HEK293T (cell line): ENCODE measurements at regions not wholly inside any gene's neighbourhood (a gene's known extent, or its start where the extent isn't known, plus 50 kb on each side); places are given as distances from the start of the nearest gene placed in this dataset.

Source experiments
- ARNT ChIP-seq: fragments of 450-650 bp; IDR thresholded peaks from 2 replicates; pipeline ENCODE4 v1.6.1; 2017; ENCODE audit warnings: mild to moderate bottlenecking
- CTBP1 ChIP-seq: fragments of 450-650 bp; IDR thresholded peaks from 2 replicates; pipeline ENCODE4 v1.6.1; 2016; ENCODE audit warnings: borderline replicate concordance
- ELF4 ChIP-seq: fragments of 450-650 bp; IDR thresholded peaks from 2 replicates; pipeline ENCODE4 v1.6.1; 2017; ENCODE audit warnings: antibody characterized with exemption
- FOXK2 ChIP-seq: fragments of 450-650 bp; IDR thresholded peaks from 2 replicates; pipeline ENCODE4 v1.6.1; 2016; ENCODE audit warnings: mild to moderate bottlenecking
- FOXM1 ChIP-seq: fragments of 450-650 bp; IDR thresholded peaks from 2 replicates; pipeline ENCODE4 v1.6.1; 2017; ENCODE audit warnings: mild to moderate bottlenecking, borderline replicate concordance
- HDGF ChIP-seq: fragments of 450-650 bp; IDR thresholded peaks from 2 replicates; pipeline ENCODE4 v1.6.1; 2017; ENCODE audit warnings: antibody characterized with exemption, borderline replicate concordance
- LEF1 ChIP-seq: fragments of 450-650 bp; IDR thresholded peaks from 2 replicates; pipeline ENCODE4 v1.6.1; 2017; ENCODE audit warnings: mild to moderate bottlenecking, borderline replicate concordance
- SP1 ChIP-seq: fragments of 450-650 bp; IDR thresholded peaks from 2 replicates; pipeline ENCODE4 v1.6.1; 2017
- ZNF384 ChIP-seq: fragments of 450-650 bp; IDR thresholded peaks from 2 replicates; pipeline ENCODE4 v1.6.1; 2016
- TF ChIP-seq, protein P1 (sequence below): fragments of 450-650 bp; IDR thresholded peaks from 2 replicates; pipeline ENCODE4 v1.6.1; 2016

DNA sequence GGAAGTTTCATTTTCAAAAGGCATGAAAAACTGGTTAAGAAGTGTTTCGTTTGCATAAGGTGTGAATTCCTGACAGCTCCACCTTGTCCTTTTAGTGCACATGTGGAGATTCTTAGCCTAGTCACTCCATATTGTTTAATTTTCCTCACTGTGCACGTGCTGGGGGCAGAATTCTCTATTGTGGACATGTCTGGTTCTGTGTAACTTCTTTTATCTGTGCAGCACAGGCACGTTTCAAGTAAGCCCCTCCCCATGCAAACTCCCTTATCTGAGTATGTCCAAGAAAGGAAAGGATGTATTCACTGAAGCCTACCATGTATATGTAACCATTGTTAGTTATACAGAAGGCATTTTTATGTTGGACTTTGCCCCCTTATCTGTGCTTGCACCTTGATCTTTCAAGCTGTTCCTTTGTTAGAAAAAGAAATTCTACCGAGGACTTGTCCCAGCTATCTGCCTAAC lies 1346.3 kb downstream of the REEP3 start:
- TF ChIP-seq ZNF384 (no peak), CTBP1 (no peak), SP1 (no peak), ARNT (no peak), FOXK2 (no peak), ELF4 (no peak), FOXM1 (no peak), HDGF (no peak), LEF1 (no peak)
- TF ChIP-seq, protein P1, sequence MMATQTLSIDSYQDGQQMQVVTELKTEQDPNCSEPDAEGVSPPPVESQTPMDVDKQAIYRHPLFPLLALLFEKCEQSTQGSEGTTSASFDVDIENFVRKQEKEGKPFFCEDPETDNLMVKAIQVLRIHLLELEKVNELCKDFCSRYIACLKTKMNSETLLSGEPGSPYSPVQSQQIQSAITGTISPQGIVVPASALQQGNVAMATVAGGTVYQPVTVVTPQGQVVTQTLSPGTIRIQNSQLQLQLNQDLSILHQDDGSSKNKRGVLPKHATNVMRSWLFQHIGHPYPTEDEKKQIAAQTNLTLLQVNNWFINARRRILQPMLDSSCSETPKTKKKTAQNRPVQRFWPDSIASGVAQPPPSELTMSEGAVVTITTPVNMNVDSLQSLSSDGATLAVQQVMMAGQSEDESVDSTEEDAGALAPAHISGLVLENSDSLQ = no peak
